ENCODE measurements at regions not wholly inside any gene's neighbourhood (a gene's known extent, or its start where the extent isn't known, plus 50 kb on each side); places are given as distances from the start of the nearest gene placed in this dataset.
"Not testable (repeated sequence)": the region's sequence is repeated elsewhere in the genome, so short reads cannot be mapped to it uniquely, and the experiment has no call there.

- TF ChIP-seq ZNF18 (tag by site-specific recombination; IDR thresholded peaks at IDR 0.05) (no peak), MYNN (tag by site-specific recombination; IDR thresholded peaks at IDR 0.05; ENCODE audit: borderline replicate concordance) (no peak)
These were observed 813.6 kb upstream of the EEF2KMT start (continued) for GRCh38 chr16:5911241-5911640.

GRCh38 chr16:5909556-5909955 lies 812.0 kb upstream of the EEF2KMT start:
- H3K4me1 ChIP-seq (ENCODE audit: control insufficient read depth, insufficient read depth, low read length); CTCF ChIA-PET; H3K4me3 ChIP-seq (ENCODE audit: low read depth, low read length); H3K27ac ChIP-seq (ENCODE audit: extremely low read depth, low read depth, low read length); POLR2A ChIA-PET; H3K36me3 ChIP-seq (ENCODE audit: control insufficient read depth in 2 of 2, insufficient read depth in 1 of 2, low read length in 2 of 2); H3K9me3 ChIP-seq (ENCODE audit: control insufficient read depth, insufficient read depth, low read depth, low read length): not testable (repeated sequence)

- CTCF ChIA-PET = no interaction called here
- Histone ChIP-seq H3K4me1 (ENCODE audit: control insufficient read depth, insufficient read depth, low read length) (no peaks in the 10 kb centered on the region), H3K36me3 (ENCODE audit: control insufficient read depth in 2 of 2, insufficient read depth in 1 of 2, low read length in 2 of 2) (no peaks in the 10 kb centered on the region), H3K9me3 (ENCODE audit: control insufficient read depth, insufficient read depth, low read depth, low read length) (no peaks in the 10 kb centered on the region), H3K27ac (ENCODE audit: extremely low read depth, low read depth, low read length) (no peak overlapping the region), H3K4me3 (ENCODE audit: low read depth, low read length) (no peak overlapping the region)
- POLR2A ChIA-PET = no interaction called here
- TF ChIP-seq ZNF513 (tag by site-specific recombination; IDR thresholded peaks at IDR 0.05) = peak; percentile 78
- no peak for TF ChIP-seq ZNF394 (tag by site-specific recombination; IDR thresholded peaks at IDR 0.05; ENCODE audit: borderline replicate concordance)
These were observed 809.9 kb upstream of the EEF2KMT start for GRCh38 chr16:5907544-5907943.

GRCh38 chr16:5906351-5906750 lies 808.8 kb upstream of the EEF2KMT start:
- CTCF ChIA-PET = no interaction called here
- TF ChIP-seq BCL11A (tag by site-specific recombination; IDR thresholded peaks at IDR 0.05; ENCODE audit: low read depth) = no peak
- no peak for TF ChIP-seq HOXA7 (CRISPR knock-in tag; IDR thresholded peaks at IDR 0.05; ENCODE audit: borderline replicate concordance)
- TF ChIP-seq ZNF76 (tag by site-specific recombination; IDR thresholded peaks at IDR 0.05; ENCODE audit: borderline replicate concordance, low read depth) = no peak
- no peak for TF ChIP-seq PRDM1 (tag by site-specific recombination; IDR thresholded peaks at IDR 0.05)
- no peak for TF ChIP-seq ZNF266 (tag by site-specific recombination; IDR thresholded peaks at IDR 0.05; ENCODE audit: low read depth)
- TF ChIP-seq CTCF (tag by site-specific recombination; IDR thresholded peaks at IDR 0.05) = no peak
- no peak for TF ChIP-seq ZNF654 (tag by site-specific recombination; IDR thresholded peaks at IDR 0.05; ENCODE audit: low read depth)
- TF ChIP-seq ZNF10 (tag by site-specific recombination; IDR thresholded peaks at IDR 0.05) = no peak
- TF ChIP-seq ZBTB6 (tag by site-specific recombination; IDR thresholded peaks at IDR 0.05) = no peak
- POLR2A ChIA-PET = no interaction called here
- Histone ChIP-seq H3K4me3 (ENCODE audit: low read depth, low read length) (no peak overlapping the region), H3K27ac (ENCODE audit: extremely low read depth, low read depth, low read length) (no peak overlapping the region), H3K36me3 (ENCODE audit: control insufficient read depth in 2 of 2, insufficient read depth in 1 of 2, low read length in 2 of 2) (no peaks in the 10 kb centered on the region), H3K9me3 (ENCODE audit: control insufficient read depth, insufficient read depth, low read depth, low read length) (no peaks in the 10 kb centered on the region), H3K4me1 (ENCODE audit: control insufficient read depth, insufficient read depth, low read length) (no peaks in the 10 kb centered on the region)

Data from HEK293 (cell line).